H9 (cell line): ENCODE measurements at regions not wholly inside any gene's neighbourhood (a gene's known extent, or its start where the extent isn't known, plus 50 kb on each side); places are given as distances from the start of the nearest gene placed in this dataset.

Experiments used
- DNase-seq: peaks from one replicate; pipeline ENCODE4 v3.0.0-alpha.2; 2017
- H2AFZ ChIP-seq: one replicate; pipeline ENCODE4 v1.6.1; 2013; ENCODE audit warnings: mild to moderate bottlenecking, low read length, control low read depth, moderate library complexity
- H2AK5ac ChIP-seq: 2 replicates; pipeline ENCODE4 v1.6.1; 2013; ENCODE audit warnings: low read length, control low read depth, mixed read lengths; ENCODE audit not compliant: insufficient read length
- H2BK120ac ChIP-seq: one replicate; pipeline ENCODE4 v1.6.1; 2013; ENCODE audit warnings: low read depth, mild to moderate bottlenecking, low read length, control low read depth, inconsistent platforms; ENCODE audit not compliant: poor library complexity, severe bottlenecking
- H2BK12ac ChIP-seq: 2 replicates; pipeline ENCODE4 v1.6.1; 2013; ENCODE audit warnings: low read length, control low read depth, mixed read lengths, low read depth; ENCODE audit not compliant: insufficient read length
- H2BK15ac ChIP-seq: 2 replicates; pipeline ENCODE4 v1.6.1; 2013; ENCODE audit warnings: low read depth, low read length, control low read depth
- H2BK20ac ChIP-seq: one replicate; pipeline ENCODE4 v1.6.1; 2013; ENCODE audit warnings: low read depth, mild to moderate bottlenecking, low read length, control low read depth, inconsistent platforms; ENCODE audit not compliant: poor library complexity, severe bottlenecking
- H2BK5ac ChIP-seq: 2 replicates; pipeline ENCODE4 v1.6.1; 2013; ENCODE audit warnings: low read length, control low read depth, mixed read lengths; ENCODE audit not compliant: insufficient read length
- H3K14ac ChIP-seq: 2 replicates; pipeline ENCODE4 v1.6.1; 2013; ENCODE audit warnings: low read length, control low read depth; ENCODE audit not compliant: insufficient read depth
- H3K18ac ChIP-seq: 2 replicates; pipeline ENCODE4 v1.6.1; 2013; ENCODE audit warnings: low read depth, mild to moderate bottlenecking, mixed read lengths, low read length, control low read depth; ENCODE audit not compliant: insufficient read length
- H3K23ac ChIP-seq: 2 replicates; pipeline ENCODE4 v1.6.1; 2013; ENCODE audit warnings: low read length, control low read depth, mixed read lengths, low read depth; ENCODE audit not compliant: insufficient read length
- H3K23me2 ChIP-seq: 2 replicates; pipeline ENCODE4 v1.6.1; 2013; ENCODE audit warnings: low read depth, mild to moderate bottlenecking, mixed read lengths, low read length, control low read depth; ENCODE audit not compliant: insufficient read length, poor library complexity, severe bottlenecking
- H3K27ac ChIP-seq: 2 replicates; pipeline ENCODE4 v1.5.1; 2013; ENCODE audit warnings: low read length, control low read depth, mixed read lengths, low read depth; ENCODE audit not compliant: insufficient read length
- H3K27me3 ChIP-seq: 2 replicates; pipeline ENCODE4 v1.6.1; 2013; ENCODE audit warnings: low read length, control low read depth, inconsistent platforms; ENCODE audit not compliant: insufficient read depth
- H3K4ac ChIP-seq: 2 replicates; pipeline ENCODE4 v1.6.1; 2013; ENCODE audit warnings: low read depth, mild to moderate bottlenecking, control low read depth, inconsistent platforms, low read length, moderate library complexity
- H3K4me1 ChIP-seq: 2 replicates; pipeline ENCODE4 v1.6.1; 2013; ENCODE audit warnings: low read length, control low read depth, inconsistent platforms; ENCODE audit not compliant: insufficient read depth
- H3K4me2 ChIP-seq: 2 replicates; pipeline ENCODE4 v1.6.1; 2013; ENCODE audit warnings: low read length, control low read depth, mixed read lengths; ENCODE audit not compliant: insufficient read length, insufficient read depth
- H3K56ac ChIP-seq: 2 replicates; pipeline ENCODE4 v1.6.1; 2013; ENCODE audit warnings: low read depth, mild to moderate bottlenecking, mixed read lengths, low read length, control low read depth; ENCODE audit not compliant: insufficient read length
- H3K79me1 ChIP-seq: 2 replicates; pipeline ENCODE4 v1.6.1; 2013; ENCODE audit warnings: low read depth, mild to moderate bottlenecking, moderate library complexity, low read length, control low read depth, inconsistent platforms; ENCODE audit not compliant: insufficient read depth, poor library complexity, severe bottlenecking
- H3K79me2 ChIP-seq: 2 replicates; pipeline ENCODE4 v1.6.1; 2013; ENCODE audit warnings: low read length, control low read depth, inconsistent platforms; ENCODE audit not compliant: insufficient read depth
- H3K9ac ChIP-seq: 2 replicates; pipeline ENCODE4 v1.6.1; 2013; ENCODE audit warnings: low read length, control low read depth, mixed read lengths; ENCODE audit not compliant: insufficient read length; ENCODE audit errors: extremely low read depth
- H3K9me3 ChIP-seq: one replicate; pipeline ENCODE4 v1.6.1; 2013; ENCODE audit warnings: low read depth, low read length, inconsistent platforms; ENCODE audit not compliant: control insufficient read depth
- H3T11ph ChIP-seq: one replicate; pipeline ENCODE4 v1.6.1; 2013; ENCODE audit warnings: mild to moderate bottlenecking, low read length, control low read depth, inconsistent platforms
- H4K20me1 ChIP-seq: one replicate; pipeline ENCODE4 v1.6.1; 2013; ENCODE audit not compliant: control insufficient read depth, insufficient read length, insufficient read depth
- H4K5ac ChIP-seq: 2 replicates; pipeline ENCODE4 v1.6.1; 2013; ENCODE audit warnings: low read depth, mild to moderate bottlenecking, mixed read lengths, low read length, control low read depth; ENCODE audit not compliant: insufficient read length
- H4K8ac ChIP-seq: replicated peaks from 2 replicates; pipeline ENCODE4 v1.6.1; 2013; ENCODE audit warnings: low read length, control low read depth, mixed read lengths, low read depth; ENCODE audit not compliant: insufficient read length
- H4K91ac ChIP-seq: 2 replicates; pipeline ENCODE4 v1.6.1; 2013; ENCODE audit warnings: low read depth, mild to moderate bottlenecking, moderate library complexity, mixed read lengths, low read length, control low read depth; ENCODE audit not compliant: insufficient read length
- H3K27ac Mint-ChIP-seq, 3 experiments: 2 replicates in 2 of 3; 3 replicates in 1 of 3; pipeline ENCODE4 v1.8.0; 2020 to 2021; ENCODE audit warnings: mixed read lengths in 3 of 3, mild to moderate bottlenecking in 1 of 3, moderate library complexity in 1 of 3
- H3K27me3 Mint-ChIP-seq: 2 replicates; pipeline ENCODE4 v1.8.0; 2021; ENCODE audit warnings: low read depth, mild to moderate bottlenecking, moderate library complexity, mixed read lengths
- H3K36me3 Mint-ChIP-seq, 3 experiments: 2 replicates in 2 of 3; 3 replicates in 1 of 3; pipeline ENCODE4 v1.8.0; 2020 to 2021; ENCODE audit warnings: low read depth in 3 of 3, mixed read lengths in 3 of 3; ENCODE audit not compliant: insufficient read depth in 1 of 3
- H3K4me1 Mint-ChIP-seq, 2 experiments: 2 replicates each; pipeline ENCODE4 v1.8.0; 2020; ENCODE audit warnings: mixed read lengths in 2 of 2
- H3K4me3 Mint-ChIP-seq, 2 experiments: 2 replicates in 1 of 2; 3 replicates in 1 of 2; pipeline ENCODE4 v1.8.0; 2020 to 2021; ENCODE audit warnings: mild to moderate bottlenecking in 2 of 2, mixed read lengths in 2 of 2, moderate library complexity in 1 of 2
- H3K9me3 Mint-ChIP-seq, 2 experiments: 2 replicates in 1 of 2; 3 replicates in 1 of 2; pipeline ENCODE4 v1.8.0; 2020; ENCODE audit warnings: mild to moderate bottlenecking in 2 of 2, mixed read lengths in 2 of 2, moderate library complexity in 1 of 2
- CTCF ChIP-seq: fragments of 200-600 bp; sonication (generic); conservative IDR thresholded peaks from 3 replicates; pipeline ENCODE4 v1.8.0; 2021; ENCODE audit warnings: antibody characterized with exemption, mild to moderate bottlenecking
- WGBS: extraction: QIAGEN DNeasy Blood & Tissue Kit; methylation state at CpG from one replicate; pipeline ENCODE4 v1.1.7; 2013; ENCODE audit warnings: missing lambda C conversion rate, low lambda C conversion rate, mixed read lengths; ENCODE audit not compliant: insufficient read length; ENCODE audit errors: extremely low coverage; 5-methylcytosine and 5-hydroxymethylcytosine counted together

- no peak overlapping the region; a peak in 1 of 7 replicates for H3K27ac Mint-ChIP-seq
- no peak overlapping the region for H2AFZ ChIP-seq
- no peak for TF ChIP-seq CTCF
Observed at GRCh38 chr5:15304066-15304731, 195.8 kb upstream of the FBXL7 start.

More at GRCh38 chr5:15304066-15304731, 195.8 kb upstream of the FBXL7 start:
- no peaks in the 10 kb centered on the region for H3K9me3 Mint-ChIP-seq
- Histone ChIP-seq H2BK20ac (no peak overlapping the region), H3K9me3 (no peaks in the 10 kb centered on the region), H3K79me1 (no peaks in the 10 kb centered on the region), H4K20me1 (no peaks in the 10 kb centered on the region), H4K91ac (no peak overlapping the region), H3K79me2 (no peaks in the 10 kb centered on the region), H3K27me3 (no peaks in the 10 kb centered on the region), H3K56ac (no peak overlapping the region), H3T11ph (no peak overlapping the region), H3K4ac (no peak overlapping the region), H3K18ac (no peak overlapping the region), H4K5ac (no peak overlapping the region), H4K8ac (no peak overlapping the region), H2BK15ac (no peak overlapping the region), H3K9ac (no peak overlapping the region), H2BK120ac (no peak overlapping the region), H3K23ac (no peak overlapping the region), H2AK5ac (no peak overlapping the region), H3K23me2 (no peaks in the 10 kb centered on the region), H3K4me1 (no peaks in the 10 kb centered on the region), H2BK12ac (no peak overlapping the region), H2BK5ac (no peak overlapping the region), H3K4me2 (no peak overlapping the region), H3K27ac (no peak overlapping the region), H3K14ac (no peak overlapping the region)
- H3K27me3 Mint-ChIP-seq: peaks cover 1% of the 10 kb centered on the region; the same call in 1 of the 2 replicates
- no peak overlapping the region for H3K4me3 Mint-ChIP-seq
- no peak for DNase-seq
- H3K4me1 Mint-ChIP-seq: no peaks in the 10 kb centered on the region
- no peaks in the 10 kb centered on the region for H3K36me3 Mint-ChIP-seq
- WGBS: no CpG with 5 or more reads among the region's 2 CpGs
